H1 (cell line): ENCODE measurements at regions not wholly inside any gene's neighbourhood (a gene's known extent, or its start where the extent isn't known, plus 50 kb on each side); places are given as distances from the start of the nearest gene placed in this dataset.
A peak's percentile ranks its signal among the peaks of the same experiment; 100 is the strongest.

Experiments
- CTCF ChIA-PET: fragments of 300-600 bp; sonication (Branson Sonifier 250); formaldehyde crosslinking; loops from one replicate; lab custom pipeline; 2021; ENCODE audit not compliant: partially characterized antibody; lab: Charles Lee
- POLR2A ChIA-PET: fragments of 300-600 bp; sonication (Branson Sonifier 250); formaldehyde crosslinking; loops from one replicate; lab custom pipeline; 2021; ENCODE audit warnings: inconsistent platforms; ENCODE audit not compliant: partially characterized antibody; lab: Charles Lee
- DNase-seq, 2 experiments: peaks; one replicate each; pipeline versions ENCODE4 v3.0.0 to v3.0.0-alpha.2; 2010 to 2022; ENCODE audit warnings: low spot score in 2 of 2, low read depth in 1 of 2, mixed read lengths in 1 of 2
- FAIRE-seq: peaks from 2 replicates; lab custom pipeline; 2011; peaks lifted over from hg19 to GRCh38; lab: Jason Lieb, UNC
- H2AFZ ChIP-seq: 2 replicates; pipeline ENCODE4 v1.8.1; 2012; ENCODE audit warnings: low read length, inconsistent platforms
- H2AK5ac ChIP-seq: 2 replicates; pipeline ENCODE4 v1.6.1; 2013; ENCODE audit warnings: low read depth, low read length
- H2BK120ac ChIP-seq: replicated peaks from 2 replicates; pipeline ENCODE3; 2013; ENCODE audit warnings: low read depth, low read length, inconsistent platforms
- H2BK12ac ChIP-seq: 2 replicates; pipeline ENCODE4 v1.6.1; 2013; ENCODE audit warnings: low read depth, low read length
- H2BK15ac ChIP-seq: 2 replicates; pipeline ENCODE4 v1.6.1; 2013; ENCODE audit warnings: low read length
- H2BK20ac ChIP-seq: 2 replicates; pipeline ENCODE4 v1.6.1; 2013; ENCODE audit warnings: low read length
- H2BK5ac ChIP-seq: 2 replicates; pipeline ENCODE4 v1.6.1; 2013; ENCODE audit warnings: low read depth, low read length
- H3K14ac ChIP-seq: 2 replicates; pipeline ENCODE4 v1.6.1; 2013; ENCODE audit warnings: inconsistent platforms; ENCODE audit not compliant: insufficient read length
- H3K18ac ChIP-seq: 2 replicates; pipeline ENCODE4 v1.6.1; 2013; ENCODE audit warnings: low read length; ENCODE audit errors: extremely low read depth
- H3K23ac ChIP-seq: 2 replicates; pipeline ENCODE4 v1.6.1; 2013; ENCODE audit warnings: inconsistent platforms; ENCODE audit not compliant: insufficient read length
- H3K23me2 ChIP-seq: 2 replicates; pipeline ENCODE4 v1.6.1; 2013; ENCODE audit warnings: low read depth, low read length
- H3K27ac ChIP-seq: 2 replicates; pipeline ENCODE4 v1.6.1; 2011; ENCODE audit warnings: low read depth, low read length, inconsistent platforms
- H3K27me3 ChIP-seq, 4 experiments: replicated peaks in 1 of 4; 1 replicate in 1 of 4; 2 replicates in 3 of 4; pipeline versions ENCODE4 v1.6.1 to v1.8.1; 2011 to 2013; ENCODE audit warnings: low read length in 3 of 4, mild to moderate bottlenecking in 3 of 4, inconsistent platforms in 2 of 4, mixed read lengths in 2 of 4, moderate library complexity in 1 of 4; ENCODE audit not compliant: control insufficient read depth in 3 of 4, insufficient read depth in 3 of 4; ENCODE audit errors: extremely low read depth in 1 of 4
- H3K36me3 ChIP-seq, 4 experiments: 2 replicates each; pipeline versions ENCODE4 v1.6.1 to v1.8.1; 2011 to 2013; ENCODE audit warnings: mild to moderate bottlenecking in 4 of 4, low read length in 3 of 4, moderate library complexity in 2 of 4, control low read depth in 1 of 4, inconsistent platforms in 1 of 4; ENCODE audit not compliant: insufficient read depth in 4 of 4, control insufficient read depth in 2 of 4
- H3K4ac ChIP-seq: replicated peaks from 2 replicates; pipeline ENCODE3; 2013; ENCODE audit warnings: low read length, low read depth, mixed read lengths, inconsistent platforms; ENCODE audit not compliant: insufficient read length
- H3K4me1 ChIP-seq, 4 experiments: replicated peaks in 1 of 4; 1 replicate in 1 of 4; 2 replicates in 3 of 4; pipeline versions ENCODE4 v1.6.1 to v1.8.1; 2011 to 2013; ENCODE audit warnings: low read length in 3 of 4, inconsistent platforms in 2 of 4, mixed read lengths in 1 of 4; ENCODE audit not compliant: insufficient read depth in 4 of 4, control insufficient read depth in 3 of 4
- H3K4me2 ChIP-seq, 2 experiments: 2 replicates each; pipeline versions ENCODE4 v1.6.1 to v1.8.1; 2011 to 2013; ENCODE audit warnings: low read depth in 2 of 2, low read length in 2 of 2, control low read depth in 1 of 2, inconsistent platforms in 1 of 2, mild to moderate bottlenecking in 1 of 2; ENCODE audit not compliant: insufficient read depth in 1 of 2
- H3K4me3 ChIP-seq, 4 experiments: fragments of 200-600, 300-600 bp in 1 of 4; sonication (generic), shearing (Covaris generic), sonication (Bioruptor Twin) in 1 of 4; 2 replicates each; pipeline versions ENCODE4 v1.5.1 to v1.8.1; 2011 to 2016; ENCODE audit warnings: low read length in 4 of 4, low read depth in 3 of 4, control low read depth in 2 of 4, inconsistent platforms in 2 of 4, mild to moderate bottlenecking in 2 of 4, mixed read lengths in 1 of 4, moderate library complexity in 1 of 4; ENCODE audit not compliant: insufficient read depth in 2 of 4; ENCODE audit errors: extremely low read depth in 1 of 4
- H3K56ac ChIP-seq: replicated peaks from 2 replicates; pipeline ENCODE3; 2013; ENCODE audit warnings: low read depth, mild to moderate bottlenecking, mixed read lengths, low read length, inconsistent platforms; ENCODE audit not compliant: insufficient read length
- H3K79me1 ChIP-seq: 2 replicates; pipeline ENCODE4 v1.6.1; 2013; ENCODE audit warnings: low read depth, low read length, control low read depth
- H3K79me2 ChIP-seq, 2 experiments: 2 replicates each; pipeline versions ENCODE4 v1.6.1 to v1.8.1; 2012 to 2013; ENCODE audit warnings: low read length in 2 of 2, mild to moderate bottlenecking in 2 of 2, inconsistent platforms in 1 of 2; ENCODE audit not compliant: insufficient read depth in 2 of 2, control insufficient read depth in 1 of 2
- H3K9ac ChIP-seq, 4 experiments: replicated peaks in 1 of 4; 1 replicate in 1 of 4; 2 replicates in 3 of 4; pipeline versions ENCODE4 v1.6.1 to v1.8.1; 2011 to 2013; ENCODE audit warnings: low read depth in 3 of 4, low read length in 3 of 4, control low read depth in 2 of 4, mild to moderate bottlenecking in 2 of 4, moderate library complexity in 2 of 4, inconsistent platforms in 1 of 4; ENCODE audit errors: extremely low read depth in 1 of 4
- H3K9me3 ChIP-seq, 2 experiments: 2 replicates each; pipeline versions ENCODE4 v1.6.1 to v1.8.1; 2012 to 2013; ENCODE audit warnings: mild to moderate bottlenecking in 2 of 2, moderate library complexity in 2 of 2, control low read depth in 1 of 2, inconsistent platforms in 1 of 2, low read depth in 1 of 2, low read length in 1 of 2, mixed read lengths in 1 of 2; ENCODE audit not compliant: insufficient read depth in 2 of 2
- H4K20me1 ChIP-seq, 2 experiments: replicated peaks in 1 of 2; 2 replicates each; pipeline versions ENCODE3 to v1.8.1; 2011 to 2013; ENCODE audit warnings: inconsistent platforms in 2 of 2, low read length in 2 of 2, mild to moderate bottlenecking in 1 of 2; ENCODE audit not compliant: insufficient read depth in 2 of 2, control insufficient read depth in 1 of 2
- H4K5ac ChIP-seq: 2 replicates; pipeline ENCODE4 v1.6.1; 2013; ENCODE audit warnings: low read length, low read depth, mixed read lengths, inconsistent platforms; ENCODE audit not compliant: insufficient read length
- H4K8ac ChIP-seq: 2 replicates; pipeline ENCODE4 v1.8.0; 2013; ENCODE audit warnings: mild to moderate bottlenecking, moderate library complexity, low read length, inconsistent platforms; ENCODE audit not compliant: insufficient read depth; ENCODE audit errors: extremely low read depth
- H4K91ac ChIP-seq: replicated peaks from 2 replicates; pipeline ENCODE3; 2013; ENCODE audit warnings: low read length, mixed read lengths, inconsistent platforms; ENCODE audit not compliant: insufficient read length
- CBX8 ChIP-seq: fragments of 300-800, 300-1000 bp; sonication (generic); IDR thresholded peaks from 2 replicates; pipeline ENCODE4 v1.7.1; 2016; ENCODE audit warnings: low read depth, low read length, borderline replicate concordance
- CHD1 ChIP-seq: IDR thresholded peaks from 2 replicates; pipeline ENCODE4 v1.6.1; 2012; ENCODE audit warnings: low read depth, low read length, improper control_type of control experiment
- CHD2 ChIP-seq: IDR thresholded peaks from 2 replicates; pipeline ENCODE4 v1.6.1; 2012; ENCODE audit warnings: low read length, improper control_type of control experiment
- CTBP2 ChIP-seq: IDR thresholded peaks from 2 replicates; pipeline ENCODE4 v1.7.0; 2011; ENCODE audit warnings: borderline replicate concordance, mild to moderate bottlenecking, moderate library complexity, mixed read lengths, low read length; ENCODE audit not compliant: insufficient read depth, insufficient read length
- E2F6 ChIP-seq: IDR thresholded peaks from 2 replicates; pipeline ENCODE4 v1.6.1; 2012; ENCODE audit warnings: inconsistent platforms
- EP300 ChIP-seq, 2 experiments: IDR thresholded peaks; 1 replicate in 1 of 2; 2 replicates in 1 of 2; pipeline ENCODE4 v1.6.1; 2011 to 2012; ENCODE audit warnings: low read depth in 2 of 2, low read length in 2 of 2, mild to moderate bottlenecking in 2 of 2, borderline replicate concordance in 1 of 2, inconsistent platforms in 1 of 2, moderate library complexity in 1 of 2
- KDM1A ChIP-seq: fragments of 200-600, 300-600 bp; sonication (generic); IDR thresholded peaks from 2 replicates; pipeline ENCODE4 v1.7.1; 2016; ENCODE audit warnings: mild to moderate bottlenecking, low read length, borderline replicate concordance
- MAFK ChIP-seq: IDR thresholded peaks from 2 replicates; pipeline ENCODE4 v1.6.1; 2012; ENCODE audit warnings: low read depth, mild to moderate bottlenecking, improper control_type of control experiment, low read length
- POLR2A ChIP-seq, 2 experiments: IDR thresholded peaks; 1 replicate in 1 of 2; 2 replicates in 1 of 2; pipeline ENCODE4 v1.6.1; 2011; ENCODE audit warnings: low read depth in 2 of 2, low read length in 2 of 2, mild to moderate bottlenecking in 2 of 2; ENCODE audit errors: control extremely low read depth in 1 of 2
- RAD21 ChIP-seq, 2 experiments: IDR thresholded peaks in 1 of 2; conservative IDR thresholded peaks in 1 of 2; 2 replicates each; pipeline ENCODE4 v1.6.1; 2011; ENCODE audit warnings: low read depth in 2 of 2, low read length in 2 of 2, improper control_type of control experiment in 1 of 2, inconsistent platforms in 1 of 2, mild to moderate bottlenecking in 1 of 2, moderate library complexity in 1 of 2
- SP4 ChIP-seq: IDR thresholded peaks from 2 replicates; pipeline ENCODE4 v1.6.1; 2012; ENCODE audit warnings: low read length, inconsistent platforms
- SRF ChIP-seq: IDR thresholded peaks from 2 replicates; pipeline ENCODE4 v1.6.1; 2011; ENCODE audit warnings: mild to moderate bottlenecking, low read depth, low read length, moderate library complexity
- SUZ12 ChIP-seq: fragments of 200-600 bp; sonication (generic); IDR thresholded peaks from 2 replicates; pipeline ENCODE4 v1.6.1; 2012; ENCODE audit warnings: mild to moderate bottlenecking, inconsistent platforms, low read length, moderate library complexity, mixed read lengths
- YY1 ChIP-seq: IDR thresholded peaks from 2 replicates; pipeline ENCODE4 v1.6.1; 2011; ENCODE audit warnings: low read depth, mild to moderate bottlenecking, low read length
- WGBS, 2 experiments: shearing (Covaris generic) in 1 of 2; methylation state at CpG; one replicate each; pipeline versions ENCODE4 v1.1.6 to v1.1.7; 2013 to 2015; ENCODE audit warnings: low lambda C conversion rate in 2 of 2, mixed read lengths in 2 of 2, inconsistent platforms in 1 of 2, low coverage in 1 of 2, missing lambda C conversion rate in 1 of 2; ENCODE audit not compliant: insufficient replicate concordance in 2 of 2, insufficient coverage in 1 of 2, insufficient read length in 1 of 2; ENCODE audit errors: extremely low coverage in 1 of 2, missing lambda C conversion rate in 1 of 2; 5-methylcytosine and 5-hydroxymethylcytosine counted together

DNA sequence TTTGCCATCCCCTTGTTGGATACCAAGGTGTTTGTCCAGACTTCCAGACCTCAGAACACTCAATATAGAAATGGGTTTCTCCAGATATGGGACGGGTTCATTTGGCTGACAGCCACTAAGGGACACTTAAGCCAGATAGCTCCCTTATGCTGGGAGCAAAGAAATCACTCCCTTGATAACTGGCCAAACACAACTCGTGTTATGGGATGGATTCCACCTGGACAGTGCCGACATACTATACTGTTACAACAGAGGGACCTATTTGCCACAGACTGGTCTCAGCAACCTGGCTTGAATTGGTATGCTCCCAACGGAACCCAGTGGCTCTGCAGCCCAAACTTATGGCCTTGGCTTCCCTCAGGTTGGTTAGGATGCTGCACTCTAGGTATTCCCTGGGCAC lies 114.0 kb upstream of the PLCL2 start:
- no peak overlapping the region for H2AFZ ChIP-seq
- H4K20me1 ChIP-seq, result no peaks in the 10 kb centered on the region
- 89% methylated on average over 4 of the region's 4 CpGs; no CpG with 5 or more reads in 1 of the 2 experiments for WGBS, 2 experiments
- no peak overlapping the region for H4K8ac ChIP-seq
- ChIA-PET POLR2A (no interaction called here), CTCF (interaction anchor here (0.8 kb wide), 2 partner anchors 31 to 105 kb away, joined by 3 read pairs; no protein-coding TSS in a partner anchor)
- no peak overlapping the region for H2BK15ac ChIP-seq
- H3K79me2 ChIP-seq, result no peaks in the 10 kb centered on the region
- 0 out of 2 replicates have a peak overlapping the region, but pooled peaks have one; percentile 10 for H2BK12ac ChIP-seq
- H2AK5ac ChIP-seq, result no peak overlapping the region
- H3K9ac ChIP-seq, result no peak overlapping the region
- no peaks in the 10 kb centered on the region for H3K79me1 ChIP-seq
- no peak overlapping the region for H3K56ac ChIP-seq
- no peak overlapping the region for H3K4ac ChIP-seq
- peak overlapping the region; percentile 29; the same call in 1 of the 2 replicates for H2BK20ac ChIP-seq
- H2BK5ac ChIP-seq, result no peak overlapping the region
- H3K4me2 ChIP-seq, result no peak overlapping the region
- no peak overlapping the region for H4K5ac ChIP-seq
- H3K18ac ChIP-seq, result no peak overlapping the region
- no peak overlapping the region for H3K27ac ChIP-seq
- H3K23me2 ChIP-seq, result no peaks in the 10 kb centered on the region
- no peak for DNase-seq
- H3K27me3 ChIP-seq, result no peaks in the 10 kb centered on the region
- H3K23ac ChIP-seq, result no peak overlapping the region
- no peak overlapping the region for H4K91ac ChIP-seq
- H3K9me3 ChIP-seq, result peaks cover 0 to 6% of the 10 kb centered on the region in 2 experiments; a peak in 1 of 4 replicates
- no peaks in the 10 kb centered on the region for H3K36me3 ChIP-seq
- H3K4me3 ChIP-seq, result no peak overlapping the region
- H3K14ac ChIP-seq, result no peak overlapping the region
- peaks cover 2 to 13% (median 6%) of the 10 kb centered on the region in 4 experiments; a peak in 4 of 7 replicates for H3K4me1 ChIP-seq
- no peak overlapping the region for H2BK120ac ChIP-seq
- no peak for FAIRE-seq
- TF ChIP-seq MAFK (no peak), RAD21 (IDR thresholded peaks at IDR 0.05 in 1 of 2, conservative IDR thresholded peaks at IDR 0.05 in 1 of 2; ENCODE audit: low read depth in 2 of 2, low read length in 2 of 2) (no peak), CHD1 (no peak), YY1 (no peak), CBX8 (no peak), SP4 (no peak), POLR2A (IDR thresholded peaks at IDR 0.05; ENCODE audit: control extremely low read depth in 1 of 2, low read depth in 2 of 2, low read length in 2 of 2) (no peak), CTBP2 (no peak), SUZ12 (no peak), CHD2 (no peak), EP300 (IDR thresholded peaks at IDR 0.05; ENCODE audit: borderline replicate concordance in 1 of 2, low read depth in 2 of 2, low read length in 2 of 2) (no peak), SRF (no peak), KDM1A (no peak), E2F6 (no peak)
